HG03432 (cell line): ENCODE measurements at regions not wholly inside any gene's neighbourhood (a gene's known extent, or its start where the extent isn't known, plus 50 kb on each side); places are given as distances from the start of the nearest gene placed in this dataset.

Experiments
- ATAC-seq: cut with Tn5 transposase; IDR thresholded peaks from one replicate; pipeline ENCODE4 v1.9.1; 2021; ENCODE audit warnings: mild to moderate bottlenecking, moderate library complexity; ENCODE audit not compliant: unreplicated experiment

DNA sequence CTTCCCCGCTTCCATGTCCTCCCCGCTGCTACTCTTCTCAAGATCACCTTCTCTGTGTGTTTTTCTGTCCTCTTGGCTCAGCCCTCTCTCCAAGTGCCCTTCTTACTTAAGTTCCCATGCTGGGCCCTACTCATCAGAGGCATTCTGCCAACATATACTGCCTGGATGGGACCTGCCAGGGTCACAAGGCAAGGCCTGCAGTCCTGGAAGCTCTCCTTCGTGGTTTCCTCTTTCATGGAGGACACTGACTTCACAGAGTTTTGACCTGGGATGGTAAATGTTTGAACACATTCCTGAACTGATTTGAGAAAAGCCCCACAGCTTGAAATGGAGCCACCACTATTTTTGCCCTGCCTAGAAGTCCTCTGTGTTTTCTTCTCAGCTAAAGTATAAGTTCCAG, 140.9 kb downstream of the TMEM30B start:
- ATAC-seq = no peak

DNA sequence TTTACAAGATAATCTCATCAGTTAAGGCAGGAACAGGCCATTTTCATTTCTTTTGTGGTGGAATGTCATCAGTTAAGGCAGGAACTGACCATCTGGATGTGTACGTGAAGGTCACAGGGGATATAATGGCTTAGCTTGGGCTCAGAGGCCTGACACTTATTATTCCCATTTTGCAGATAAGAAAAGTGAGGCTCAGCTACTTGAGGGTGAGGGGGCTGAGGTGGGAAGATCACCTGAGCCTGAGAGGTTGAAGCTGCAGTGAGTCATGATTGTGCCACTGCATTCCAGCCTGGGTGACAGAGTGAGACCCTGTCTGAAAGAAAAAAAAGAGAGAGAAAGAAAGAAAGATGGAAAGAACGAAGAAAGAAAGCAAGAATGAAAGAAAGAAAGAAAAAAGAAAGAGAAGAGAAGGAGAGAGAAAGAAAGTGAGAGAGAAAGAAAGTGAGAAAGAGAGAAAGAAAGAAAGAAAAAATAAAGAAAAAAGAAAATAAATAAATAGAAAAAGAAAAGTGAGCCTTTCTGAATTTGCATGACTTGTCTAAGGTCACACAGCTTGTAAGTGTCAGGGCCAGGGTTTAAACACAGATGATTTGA, 142.0 kb downstream of the TMEM30B start:
- ATAC-seq = no peak

DNA sequence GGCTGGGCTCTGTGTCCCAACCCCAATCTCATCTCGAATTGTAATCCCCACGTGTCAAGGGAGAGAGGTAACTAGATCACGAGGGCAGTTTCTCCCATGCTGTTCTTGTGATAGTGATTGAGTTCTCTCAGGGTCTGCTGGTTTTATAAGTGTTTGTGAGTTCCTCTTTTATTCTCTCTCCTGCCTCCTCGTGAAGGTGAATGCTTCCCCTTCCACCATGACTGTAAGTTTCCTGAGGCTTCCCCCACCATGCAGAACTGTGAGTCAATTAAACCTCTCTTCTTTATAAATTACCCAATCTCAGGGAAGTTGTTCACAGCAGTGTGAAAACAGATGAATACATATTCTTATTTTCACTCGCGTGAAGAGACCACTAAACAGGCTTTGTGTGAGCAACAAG, 148.2 kb downstream of the TMEM30B start:
- ATAC-seq = no peak

DNA sequence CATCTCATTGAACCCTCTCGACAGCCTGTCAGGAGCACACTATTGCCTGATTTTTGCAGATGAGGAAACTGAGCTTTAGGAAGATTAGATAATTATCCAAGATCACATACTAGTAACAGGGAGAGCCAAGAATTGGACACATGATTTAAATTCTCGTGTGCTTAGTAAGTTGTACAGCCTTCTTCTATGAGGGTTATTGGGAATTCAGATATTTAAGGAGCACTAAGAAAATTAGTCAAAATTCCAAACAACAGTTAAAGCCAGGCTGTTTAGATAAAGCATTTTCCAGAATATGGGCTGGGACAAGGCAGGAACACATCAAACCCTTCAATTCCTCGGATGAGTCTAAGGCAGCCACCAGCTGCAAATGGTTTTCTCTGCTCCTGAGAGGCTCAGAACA, 148.8 kb downstream of the TMEM30B start:
- no peak for ATAC-seq

DNA sequence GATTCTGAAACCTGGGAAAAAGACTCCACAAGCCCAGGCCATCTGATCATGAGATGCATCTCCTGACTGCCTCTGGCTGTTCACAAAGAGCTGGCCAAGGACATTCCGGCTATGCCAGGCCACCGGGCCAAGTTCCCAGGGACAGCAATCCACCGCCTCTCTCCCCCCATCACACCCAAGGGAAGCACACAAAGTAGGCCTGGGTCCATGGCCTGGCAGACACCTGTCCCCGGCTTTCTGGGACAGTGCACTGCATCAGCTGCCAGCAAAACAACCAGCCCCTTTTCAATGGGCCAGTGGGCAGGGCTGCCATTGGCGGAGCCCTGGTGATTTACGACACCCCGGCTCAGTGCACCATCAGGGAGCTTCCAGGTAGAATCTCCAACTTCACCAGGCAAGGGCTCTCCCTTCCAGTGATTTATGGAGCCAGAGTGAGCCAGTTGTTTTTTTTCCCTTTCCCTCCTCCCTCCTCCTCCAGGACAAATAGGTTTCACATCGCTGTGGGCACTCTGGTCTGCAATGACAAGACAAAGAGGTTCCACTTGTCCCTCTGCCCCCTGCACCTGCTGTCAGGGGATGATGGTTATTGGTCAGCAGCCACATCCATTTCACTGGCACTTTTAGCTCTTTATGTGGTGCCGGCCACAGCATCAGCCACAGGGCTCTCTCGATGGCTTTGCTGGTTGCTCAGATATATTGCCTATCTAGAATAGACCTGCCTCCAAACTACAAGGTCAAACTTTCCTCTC, 149.6 kb downstream of the SLC38A6 start:
- ATAC-seq = no peak

DNA sequence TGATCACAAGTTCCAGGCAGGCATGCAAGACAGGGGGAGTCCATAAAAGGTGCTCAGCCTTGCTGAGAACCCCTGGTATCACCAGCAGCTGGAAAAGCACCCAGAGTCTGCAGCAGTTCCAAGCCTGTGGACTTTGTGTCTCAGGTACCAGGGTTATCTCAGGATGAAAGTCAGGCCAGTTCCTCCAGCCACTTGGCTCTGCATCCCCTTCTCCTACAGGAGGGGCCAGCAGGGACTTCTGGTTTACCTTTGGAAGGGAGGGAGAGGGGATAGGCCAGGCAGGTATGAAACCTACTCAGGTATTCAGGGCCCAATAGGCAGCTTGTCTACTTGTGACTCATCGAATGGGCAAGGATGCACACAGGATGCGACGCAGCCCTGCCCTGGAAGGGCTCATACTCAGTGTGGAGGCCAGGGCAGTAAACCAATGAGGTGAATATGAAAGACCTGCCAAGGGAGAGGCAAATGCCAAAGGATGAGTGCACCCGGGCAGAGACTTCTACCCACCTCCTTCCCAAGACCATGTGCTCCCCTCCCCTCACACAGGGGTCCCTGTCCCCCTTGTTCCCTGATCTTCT, 148.2 kb downstream of the SLC38A6 start:
- no peak for ATAC-seq

DNA sequence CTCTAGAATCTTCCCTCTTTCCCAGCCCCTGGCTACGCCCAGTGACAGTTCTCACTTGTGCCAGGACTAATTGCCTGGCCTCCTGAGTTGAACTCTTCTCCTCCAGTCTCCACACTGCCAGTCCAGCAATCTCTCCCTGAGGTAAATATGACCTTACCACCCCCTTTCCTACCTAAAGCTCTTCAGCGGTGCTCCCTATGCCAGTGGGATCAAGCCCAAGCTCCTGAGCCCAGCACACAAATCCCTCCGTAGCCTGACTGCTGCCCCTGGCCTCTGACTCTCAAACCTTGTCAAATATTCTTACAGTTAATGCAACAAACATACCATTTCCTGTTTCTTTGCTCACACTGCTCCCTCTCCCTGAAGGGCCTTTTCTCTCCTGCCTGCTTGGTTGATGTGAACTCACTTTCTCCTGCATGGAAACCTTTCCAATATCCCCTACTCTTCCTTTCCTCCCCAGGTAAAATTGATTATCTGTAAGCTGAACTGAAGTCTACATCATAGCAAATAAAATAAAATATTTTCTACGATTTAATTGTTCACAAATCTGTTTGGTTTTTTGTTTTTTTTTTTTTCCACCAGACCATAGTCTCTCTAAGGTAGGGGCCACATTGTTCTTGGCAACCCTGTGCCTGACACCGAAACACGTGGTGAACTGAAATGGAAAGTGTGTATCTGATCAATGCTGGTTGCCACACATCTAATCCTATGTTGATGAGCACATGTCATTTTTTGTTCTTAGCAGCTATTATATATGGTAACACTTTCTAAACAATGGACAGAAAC, 147.5 kb downstream of the SLC38A6 start:
- ATAC-seq = no peak

DNA sequence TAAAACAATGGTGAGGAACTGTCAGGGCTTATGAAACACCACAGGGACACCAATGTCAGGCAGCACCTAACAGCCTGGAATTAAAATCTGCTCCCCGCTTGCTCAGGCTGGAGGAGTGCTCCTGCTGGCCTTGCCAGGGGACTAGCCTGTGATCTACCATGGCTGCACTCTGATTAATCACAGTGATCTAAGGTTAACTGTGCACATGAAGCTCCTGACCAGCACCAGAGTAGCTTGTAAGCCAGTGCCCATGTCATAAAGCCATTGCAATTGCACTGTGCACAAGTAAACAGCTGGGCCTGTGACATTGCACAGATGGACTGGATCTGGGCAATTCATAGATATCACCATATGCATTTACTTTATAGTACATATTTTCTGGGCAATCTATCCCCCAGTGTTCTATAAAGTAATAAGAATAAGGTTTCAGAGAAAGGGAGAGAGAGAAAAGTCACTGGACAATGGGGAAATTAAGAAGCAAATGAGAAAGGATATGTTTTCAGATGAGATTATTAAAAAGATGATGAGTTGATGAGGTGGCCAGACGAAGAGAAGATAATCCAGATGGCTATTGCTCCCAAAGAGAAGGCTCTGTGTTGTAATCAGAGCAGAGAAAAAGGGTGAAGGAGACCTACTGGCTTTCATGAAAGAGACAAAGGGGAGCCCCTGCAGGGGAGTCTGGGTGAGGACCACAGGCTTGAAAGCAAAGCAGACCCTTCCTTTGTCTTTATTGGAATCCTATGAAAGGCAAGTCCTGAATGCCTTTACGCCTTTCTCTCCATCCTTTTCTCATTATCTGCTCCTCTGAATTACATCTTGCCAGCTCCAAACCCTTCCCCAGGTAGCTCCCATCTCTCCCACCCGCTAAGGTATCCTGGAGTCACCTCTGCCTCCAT, 145.8 kb downstream of the SLC38A6 start:
- no peak for ATAC-seq

DNA sequence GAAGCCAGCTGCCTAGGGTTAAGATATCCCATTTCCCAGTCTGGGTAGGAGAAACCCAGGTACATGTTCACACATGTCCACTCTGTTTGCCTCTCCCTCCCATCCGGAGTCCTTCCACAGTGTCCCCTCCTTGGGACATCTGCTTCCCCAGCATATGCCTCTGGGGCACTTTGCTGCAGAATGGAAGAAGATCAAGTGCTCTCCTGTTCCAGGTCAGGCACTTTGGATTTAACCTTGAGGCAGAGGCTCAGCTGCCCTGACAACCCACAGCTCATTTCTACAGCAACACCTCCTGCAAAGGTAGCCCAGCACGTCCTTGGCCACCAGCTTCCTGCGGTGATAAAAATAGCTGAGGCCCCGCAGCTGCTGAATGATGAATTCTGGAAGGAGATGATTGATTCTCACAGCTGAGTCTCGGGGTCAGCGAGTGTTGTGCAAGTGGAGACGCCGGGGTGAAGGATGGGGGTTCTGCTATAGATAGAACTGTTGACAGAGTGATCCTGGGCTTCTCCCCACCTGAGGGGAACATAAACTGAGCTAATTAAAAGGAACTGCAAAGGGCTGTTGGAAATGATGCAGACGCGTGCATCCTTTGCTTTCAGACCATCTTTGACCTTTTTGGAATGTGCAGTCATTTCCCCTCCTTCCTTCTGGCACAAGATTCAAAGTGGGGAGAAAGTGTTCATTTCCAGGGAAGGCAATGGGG, 145.0 kb downstream of the SLC38A6 start:
- no peak for ATAC-seq

DNA sequence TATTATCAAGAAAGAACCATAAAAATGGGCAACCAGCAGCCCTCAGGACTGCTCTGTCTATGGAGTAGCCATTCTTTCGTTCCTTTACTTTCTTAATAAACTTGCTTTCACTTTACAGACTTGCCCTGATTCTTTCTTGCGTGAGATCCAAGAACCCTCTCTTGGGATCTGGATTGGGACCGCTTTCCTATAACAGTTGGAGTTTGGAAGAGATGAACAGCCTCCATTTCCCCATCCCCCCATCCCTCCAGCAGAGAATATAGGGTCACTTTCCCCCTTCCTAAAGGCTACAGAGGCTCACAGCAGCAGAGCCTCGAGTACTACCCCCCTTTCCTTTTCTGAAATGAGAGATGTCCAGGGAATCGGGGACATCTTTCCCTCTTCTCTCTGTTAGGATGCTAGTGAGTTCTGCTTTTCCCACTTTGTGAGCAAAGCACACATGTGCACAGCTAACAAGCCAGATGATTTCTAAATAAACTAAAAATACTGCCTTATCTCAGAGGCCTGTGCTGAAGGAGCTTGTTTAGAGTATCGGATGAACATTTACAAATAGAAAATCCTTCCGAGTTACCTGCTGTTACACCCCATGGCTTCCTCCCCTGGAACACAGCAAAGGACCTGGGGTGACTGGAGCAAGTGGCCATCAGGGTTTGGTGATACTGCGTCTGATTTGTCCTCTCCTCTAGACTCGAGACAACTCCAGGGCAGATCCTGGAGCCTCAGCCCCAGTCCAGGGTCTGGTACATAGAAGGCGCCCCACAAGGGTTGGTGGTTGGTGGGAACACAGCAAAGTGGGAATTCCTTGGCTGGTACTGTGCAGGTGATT, 144.2 kb downstream of the SLC38A6 start:
- no peak for ATAC-seq

DNA sequence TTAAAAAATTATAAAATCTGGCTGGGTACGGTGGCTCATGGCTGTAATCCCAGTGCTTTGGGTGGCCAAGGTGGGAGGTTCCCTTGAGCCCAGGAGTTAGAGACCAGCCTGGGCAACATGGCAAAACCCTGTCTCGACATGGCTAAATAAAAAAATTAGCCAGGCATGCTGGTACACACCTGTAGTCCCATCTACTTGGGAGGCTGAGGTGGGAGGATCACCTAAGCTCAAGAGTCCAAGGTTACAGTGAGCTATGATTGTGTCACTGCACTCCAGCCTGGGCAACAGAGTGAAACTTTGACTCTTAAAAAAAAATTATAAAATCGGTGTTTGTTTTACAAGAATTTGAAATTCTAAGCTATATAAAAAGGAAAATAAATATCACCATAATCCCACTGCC, 141.8 kb downstream of the SLC38A6 start:
- no peak for ATAC-seq

DNA sequence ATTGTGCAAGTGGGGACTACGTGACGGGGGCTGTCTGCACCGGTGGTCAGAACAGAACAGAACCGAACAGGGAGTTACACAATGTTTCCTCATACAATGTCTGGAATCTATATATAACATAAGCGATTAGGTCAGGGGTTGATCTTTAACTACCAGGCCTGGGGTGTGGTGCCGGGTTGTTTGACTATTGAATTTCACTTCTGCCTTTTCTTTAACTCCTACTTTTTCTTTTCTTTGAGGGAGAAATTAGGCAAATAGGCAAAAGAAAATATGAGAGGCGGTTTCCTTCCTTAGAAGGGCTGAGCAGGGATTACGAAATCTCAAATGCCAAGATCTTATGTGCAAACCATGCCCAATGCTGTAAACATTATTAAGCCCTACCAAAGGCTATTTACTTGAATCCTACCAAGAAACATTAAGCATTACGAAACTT, 140.3 kb downstream of the SLC38A6 start:
- ATAC-seq = no peak

DNA sequence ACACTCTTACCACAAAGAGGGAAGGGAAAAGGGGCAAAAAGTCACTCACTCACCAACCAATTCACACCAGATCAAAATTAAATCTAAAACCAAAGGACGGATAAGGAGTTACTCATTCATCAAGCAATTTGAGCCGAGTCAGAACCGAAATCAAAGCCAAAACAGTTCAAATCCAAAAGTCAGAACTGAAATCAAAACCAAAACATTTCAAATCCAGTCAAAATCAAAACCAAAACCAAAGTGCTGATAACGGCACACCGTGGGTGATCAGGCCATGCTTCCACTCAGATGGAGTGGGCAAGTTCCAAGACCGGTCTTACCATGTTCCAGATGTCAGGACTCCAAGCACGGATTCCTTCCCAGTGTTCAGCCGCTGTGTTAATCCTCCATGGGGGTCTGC, 139.5 kb downstream of the SLC38A6 start:
- ATAC-seq = no peak

DNA sequence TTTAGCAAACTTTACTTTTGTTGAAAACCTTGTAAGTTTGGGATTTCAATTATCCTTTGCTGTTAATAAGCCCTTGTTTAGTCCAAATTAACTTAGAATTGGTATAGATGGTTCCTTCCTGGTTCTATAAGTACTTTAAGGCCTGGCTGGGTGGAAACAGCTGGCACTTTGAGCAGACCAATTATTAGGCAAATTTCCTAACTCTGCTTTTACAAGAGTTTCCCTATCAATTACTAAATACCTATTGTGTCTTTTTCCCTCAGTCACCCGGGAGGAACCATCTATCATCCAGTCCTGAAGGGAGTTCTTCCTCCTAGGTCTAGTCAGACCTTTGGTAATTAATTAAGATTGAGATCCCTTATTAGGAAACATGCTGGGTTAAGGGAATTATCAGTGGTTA, 138.0 kb downstream of the SLC38A6 start:
- no peak for ATAC-seq

DNA sequence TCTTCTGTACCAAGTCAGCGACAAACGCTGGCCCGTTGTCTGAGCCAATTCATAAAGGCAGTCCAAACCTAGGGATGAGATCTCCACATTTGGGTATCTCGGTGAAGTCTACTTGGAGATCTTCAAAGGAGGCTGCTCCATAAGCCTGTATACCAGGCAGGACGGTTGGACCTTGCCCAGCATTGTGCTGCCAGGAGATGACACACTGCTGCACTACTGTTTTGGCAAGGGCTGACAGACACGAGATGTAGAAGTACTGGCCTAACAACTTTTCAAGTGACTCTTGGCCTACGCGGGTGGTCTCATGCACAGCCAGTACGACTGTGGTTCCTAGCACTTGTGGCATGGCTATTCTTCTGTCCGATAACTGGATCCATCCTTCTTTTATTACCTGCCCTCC, 135.3 kb downstream of the SLC38A6 start:
- ATAC-seq = no peak

DNA sequence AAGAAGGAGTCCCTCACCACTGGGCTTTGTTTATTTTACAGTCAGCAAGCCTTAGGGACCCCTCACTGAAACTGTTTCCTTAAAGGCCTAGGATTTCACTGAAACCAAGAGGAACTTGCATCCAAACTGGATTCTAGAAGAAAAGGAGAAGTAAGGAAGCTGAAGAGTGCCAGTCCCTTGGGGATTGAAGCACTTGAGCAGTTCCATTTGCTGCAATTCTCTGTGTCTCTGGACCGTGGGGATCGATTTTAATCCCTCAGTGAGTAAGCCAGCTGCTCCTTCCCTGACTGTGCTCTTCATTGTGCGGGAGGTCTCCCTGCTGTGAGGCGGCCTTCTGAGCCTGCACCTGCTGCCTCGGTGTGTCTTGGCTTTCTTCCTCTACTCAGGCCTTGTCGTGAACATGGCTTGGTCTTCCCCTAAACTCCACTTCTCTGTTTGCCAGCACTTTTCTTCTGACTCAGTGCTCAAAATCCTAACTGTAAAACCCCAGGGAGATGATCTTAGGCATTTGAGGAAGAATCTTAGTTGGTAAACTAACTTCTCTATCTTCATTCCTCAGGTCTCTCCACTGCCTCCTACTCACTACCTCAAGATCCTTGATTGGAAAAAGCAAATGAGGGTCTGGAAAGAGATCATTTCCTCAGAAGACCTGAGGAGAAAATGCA, 132.6 kb downstream of the SLC38A6 start:
- ATAC-seq = no peak

DNA sequence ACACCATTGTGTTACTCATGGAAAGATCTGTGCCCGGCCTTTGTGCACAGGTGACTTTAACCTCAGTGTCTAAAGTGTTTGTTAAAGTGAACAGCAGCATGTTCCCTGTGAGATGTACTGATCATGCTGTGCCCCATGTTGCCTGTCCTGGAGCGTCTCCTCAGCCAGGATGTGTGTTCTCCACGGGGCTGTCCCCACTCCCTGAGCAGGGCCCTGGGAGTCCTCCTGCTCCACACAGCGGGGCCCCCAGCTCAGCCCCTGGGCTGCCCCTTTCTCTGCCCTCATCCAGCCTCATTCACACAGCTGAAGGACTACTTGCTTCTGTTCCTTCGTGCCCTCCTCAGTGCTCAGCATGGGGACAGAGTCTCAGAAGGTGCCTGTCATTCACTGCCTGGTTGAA, 131.5 kb downstream of the SLC38A6 start:
- no peak for ATAC-seq

DNA sequence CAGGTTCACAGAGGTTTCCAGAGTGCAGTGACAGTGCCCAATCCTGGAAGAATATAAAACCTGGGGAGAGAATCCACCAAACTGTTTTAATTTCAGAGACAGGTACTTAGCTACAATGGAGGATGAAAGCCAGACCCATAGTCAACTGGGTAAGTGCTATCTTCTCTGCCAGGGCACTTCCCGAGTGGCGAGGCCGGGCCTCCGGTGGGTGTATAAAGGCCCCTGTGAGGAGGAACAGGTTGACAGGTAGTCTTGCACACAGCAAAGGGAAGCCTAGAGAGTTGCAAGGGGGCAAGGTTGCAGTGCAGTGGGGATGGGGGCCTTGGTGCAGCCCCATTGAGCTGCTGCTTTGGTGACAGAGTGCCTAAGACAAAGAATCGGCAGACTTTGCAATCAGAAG, 130.7 kb downstream of the SLC38A6 start:
- ATAC-seq = no peak

DNA sequence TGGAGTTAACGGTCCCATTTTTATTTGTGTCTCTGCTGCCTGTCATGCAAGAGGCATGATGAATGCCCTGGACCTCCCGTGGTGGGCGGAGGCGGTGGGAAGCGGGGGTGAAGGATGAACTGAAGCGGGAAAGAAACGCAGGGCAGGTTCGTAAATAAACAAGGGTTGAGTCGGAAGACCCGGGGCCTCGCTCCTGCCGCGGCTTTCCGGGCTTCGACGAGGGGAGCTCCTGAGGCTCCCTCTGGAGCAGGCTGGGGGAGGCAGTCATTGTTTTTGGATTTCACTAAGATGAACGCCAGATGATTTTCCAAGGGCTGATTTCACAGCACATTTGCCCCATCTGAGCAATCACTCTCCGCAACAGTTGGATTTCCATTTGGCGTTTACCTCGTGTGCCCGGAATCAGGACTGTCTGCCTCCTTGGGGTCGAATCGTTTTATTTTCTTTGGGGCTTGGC, 130.2 kb downstream of the SLC38A6 start:
- no peak for ATAC-seq
